ENCODE measurements at regions not wholly inside any gene's neighbourhood (a gene's known extent, or its start where the extent isn't known, plus 50 kb on each side); places are given as distances from the start of the nearest gene placed in this dataset.

DNA sequence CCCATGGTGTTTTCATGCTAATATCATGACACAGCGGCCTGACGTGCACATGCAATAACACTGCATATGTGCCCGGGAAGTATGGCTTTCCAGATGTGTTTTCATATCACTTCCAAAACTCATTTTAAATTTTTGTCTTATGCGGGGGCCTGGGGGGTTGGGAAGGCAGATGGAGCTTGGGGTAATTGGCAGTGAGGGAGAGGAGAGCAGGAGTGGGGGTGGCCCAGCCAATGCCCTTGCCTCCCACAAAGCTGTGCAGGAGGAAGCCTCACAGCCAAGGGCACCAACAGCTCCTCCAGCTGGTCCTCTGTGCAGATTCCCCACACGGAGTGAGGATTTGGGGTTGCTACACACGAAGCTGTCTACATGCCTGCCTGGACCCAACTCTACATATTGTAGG is 805.2 kb downstream of the GALR1 start:
- TF ChIP-seq, protein P1, sequence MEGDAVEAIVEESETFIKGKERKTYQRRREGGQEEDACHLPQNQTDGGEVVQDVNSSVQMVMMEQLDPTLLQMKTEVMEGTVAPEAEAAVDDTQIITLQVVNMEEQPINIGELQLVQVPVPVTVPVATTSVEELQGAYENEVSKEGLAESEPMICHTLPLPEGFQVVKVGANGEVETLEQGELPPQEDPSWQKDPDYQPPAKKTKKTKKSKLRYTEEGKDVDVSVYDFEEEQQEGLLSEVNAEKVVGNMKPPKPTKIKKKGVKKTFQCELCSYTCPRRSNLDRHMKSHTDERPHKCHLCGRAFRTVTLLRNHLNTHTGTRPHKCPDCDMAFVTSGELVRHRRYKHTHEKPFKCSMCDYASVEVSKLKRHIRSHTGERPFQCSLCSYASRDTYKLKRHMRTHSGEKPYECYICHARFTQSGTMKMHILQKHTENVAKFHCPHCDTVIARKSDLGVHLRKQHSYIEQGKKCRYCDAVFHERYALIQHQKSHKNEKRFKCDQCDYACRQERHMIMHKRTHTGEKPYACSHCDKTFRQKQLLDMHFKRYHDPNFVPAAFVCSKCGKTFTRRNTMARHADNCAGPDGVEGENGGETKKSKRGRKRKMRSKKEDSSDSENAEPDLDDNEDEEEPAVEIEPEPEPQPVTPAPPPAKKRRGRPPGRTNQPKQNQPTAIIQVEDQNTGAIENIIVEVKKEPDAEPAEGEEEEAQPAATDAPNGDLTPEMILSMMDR (conservative IDR thresholded peaks at IDR 0.05; ENCODE audit: low read length), result no peak
- no peak for TF ChIP-seq EZH2phosphoT487 (IDR thresholded peaks at IDR 0.05; ENCODE audit: borderline replicate concordance, low read depth, low read length)
